ENCODE measurements at regions not wholly inside any gene's neighbourhood (a gene's known extent, or its start where the extent isn't known, plus 50 kb on each side); places are given as distances from the start of the nearest gene placed in this dataset.

DNA sequence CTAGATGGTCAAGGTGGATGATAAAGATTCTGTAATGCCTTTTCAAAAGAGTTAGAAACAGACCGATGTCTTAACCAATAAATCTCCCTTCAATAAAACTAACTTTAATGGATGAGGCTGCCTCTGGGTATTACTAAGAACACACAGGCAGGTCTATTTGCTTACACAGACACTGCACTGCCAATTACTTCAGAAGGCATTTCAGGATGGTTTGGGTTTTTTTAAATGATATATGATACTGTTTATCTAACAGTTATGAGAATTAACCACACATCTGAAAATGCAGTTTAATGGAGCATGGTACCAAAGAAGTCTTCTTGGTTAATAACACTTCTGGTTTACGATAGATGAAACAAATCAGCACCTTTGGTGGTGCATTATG lies 367.9 kb upstream of the GRAMD2B start:
- TF ChIP-seq TEAD4 (IDR thresholded peaks at IDR 0.05) (no peak), TCF12 (IDR thresholded peaks at IDR 0.05; ENCODE audit: low read depth) (no peak), TAF1 (IDR thresholded peaks at IDR 0.05; ENCODE audit: low read depth) (no peak)
- TF ChIP-seq, protein P1, sequence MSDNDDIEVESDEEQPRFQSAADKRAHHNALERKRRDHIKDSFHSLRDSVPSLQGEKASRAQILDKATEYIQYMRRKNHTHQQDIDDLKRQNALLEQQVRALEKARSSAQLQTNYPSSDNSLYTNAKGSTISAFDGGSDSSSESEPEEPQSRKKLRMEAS (IDR thresholded peaks at IDR 0.05): no peak

DNA sequence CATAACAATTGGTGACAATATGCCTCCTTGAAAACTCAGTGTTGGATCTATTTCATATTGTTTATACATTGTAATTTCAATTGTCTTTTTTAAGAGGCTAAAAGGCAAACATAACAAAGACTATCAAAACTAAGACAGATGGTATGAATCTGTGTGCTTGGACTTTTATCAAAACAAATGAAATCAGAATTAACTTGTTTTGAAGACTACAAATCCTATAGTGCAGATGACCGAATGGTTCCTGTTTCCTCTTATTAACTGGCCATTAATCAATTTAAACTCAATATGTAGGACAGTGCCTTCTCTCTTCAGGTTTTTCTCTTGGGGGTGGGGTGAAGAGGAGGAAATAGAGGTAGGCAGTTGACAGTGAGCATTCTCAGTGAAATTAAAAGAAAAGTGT lies 366.9 kb upstream of the GRAMD2B start:
- TF ChIP-seq CREB1 (IDR thresholded peaks at IDR 0.05; ENCODE audit: low read depth): no peak
- no peak for TF ChIP-seq TCF12 (IDR thresholded peaks at IDR 0.05; ENCODE audit: low read depth)
- no peak for TF ChIP-seq RAD21 (IDR thresholded peaks at IDR 0.05; ENCODE audit: low read depth)
- no peak for TF ChIP-seq EGR1 (IDR thresholded peaks at IDR 0.05)
- TF ChIP-seq NFIC (IDR thresholded peaks at IDR 0.05): no peak
- no peak for TF ChIP-seq CEBPB (IDR thresholded peaks at IDR 0.05)
- TF ChIP-seq, protein P1 (IDR thresholded peaks at IDR 0.05): no peak
- TF ChIP-seq, protein P2, sequence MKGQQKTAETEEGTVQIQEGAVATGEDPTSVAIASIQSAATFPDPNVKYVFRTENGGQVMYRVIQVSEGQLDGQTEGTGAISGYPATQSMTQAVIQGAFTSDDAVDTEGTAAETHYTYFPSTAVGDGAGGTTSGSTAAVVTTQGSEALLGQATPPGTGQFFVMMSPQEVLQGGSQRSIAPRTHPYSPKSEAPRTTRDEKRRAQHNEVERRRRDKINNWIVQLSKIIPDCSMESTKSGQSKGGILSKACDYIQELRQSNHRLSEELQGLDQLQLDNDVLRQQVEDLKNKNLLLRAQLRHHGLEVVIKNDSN (IDR thresholded peaks at IDR 0.05): no peak
- no peak for TF ChIP-seq FOXM1 (IDR thresholded peaks at IDR 0.05; ENCODE audit: borderline replicate concordance, low read depth)
- TF ChIP-seq, protein P3, sequence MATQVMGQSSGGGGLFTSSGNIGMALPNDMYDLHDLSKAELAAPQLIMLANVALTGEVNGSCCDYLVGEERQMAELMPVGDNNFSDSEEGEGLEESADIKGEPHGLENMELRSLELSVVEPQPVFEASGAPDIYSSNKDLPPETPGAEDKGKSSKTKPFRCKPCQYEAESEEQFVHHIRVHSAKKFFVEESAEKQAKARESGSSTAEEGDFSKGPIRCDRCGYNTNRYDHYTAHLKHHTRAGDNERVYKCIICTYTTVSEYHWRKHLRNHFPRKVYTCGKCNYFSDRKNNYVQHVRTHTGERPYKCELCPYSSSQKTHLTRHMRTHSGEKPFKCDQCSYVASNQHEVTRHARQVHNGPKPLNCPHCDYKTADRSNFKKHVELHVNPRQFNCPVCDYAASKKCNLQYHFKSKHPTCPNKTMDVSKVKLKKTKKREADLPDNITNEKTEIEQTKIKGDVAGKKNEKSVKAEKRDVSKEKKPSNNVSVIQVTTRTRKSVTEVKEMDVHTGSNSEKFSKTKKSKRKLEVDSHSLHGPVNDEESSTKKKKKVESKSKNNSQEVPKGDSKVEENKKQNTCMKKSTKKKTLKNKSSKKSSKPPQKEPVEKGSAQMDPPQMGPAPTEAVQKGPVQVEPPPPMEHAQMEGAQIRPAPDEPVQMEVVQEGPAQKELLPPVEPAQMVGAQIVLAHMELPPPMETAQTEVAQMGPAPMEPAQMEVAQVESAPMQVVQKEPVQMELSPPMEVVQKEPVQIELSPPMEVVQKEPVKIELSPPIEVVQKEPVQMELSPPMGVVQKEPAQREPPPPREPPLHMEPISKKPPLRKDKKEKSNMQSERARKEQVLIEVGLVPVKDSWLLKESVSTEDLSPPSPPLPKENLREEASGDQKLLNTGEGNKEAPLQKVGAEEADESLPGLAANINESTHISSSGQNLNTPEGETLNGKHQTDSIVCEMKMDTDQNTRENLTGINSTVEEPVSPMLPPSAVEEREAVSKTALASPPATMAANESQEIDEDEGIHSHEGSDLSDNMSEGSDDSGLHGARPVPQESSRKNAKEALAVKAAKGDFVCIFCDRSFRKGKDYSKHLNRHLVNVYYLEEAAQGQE (IDR thresholded peaks at IDR 0.05; ENCODE audit: low read depth): no peak
- no peak for TF ChIP-seq TAF1 (IDR thresholded peaks at IDR 0.05; ENCODE audit: low read depth)

DNA sequence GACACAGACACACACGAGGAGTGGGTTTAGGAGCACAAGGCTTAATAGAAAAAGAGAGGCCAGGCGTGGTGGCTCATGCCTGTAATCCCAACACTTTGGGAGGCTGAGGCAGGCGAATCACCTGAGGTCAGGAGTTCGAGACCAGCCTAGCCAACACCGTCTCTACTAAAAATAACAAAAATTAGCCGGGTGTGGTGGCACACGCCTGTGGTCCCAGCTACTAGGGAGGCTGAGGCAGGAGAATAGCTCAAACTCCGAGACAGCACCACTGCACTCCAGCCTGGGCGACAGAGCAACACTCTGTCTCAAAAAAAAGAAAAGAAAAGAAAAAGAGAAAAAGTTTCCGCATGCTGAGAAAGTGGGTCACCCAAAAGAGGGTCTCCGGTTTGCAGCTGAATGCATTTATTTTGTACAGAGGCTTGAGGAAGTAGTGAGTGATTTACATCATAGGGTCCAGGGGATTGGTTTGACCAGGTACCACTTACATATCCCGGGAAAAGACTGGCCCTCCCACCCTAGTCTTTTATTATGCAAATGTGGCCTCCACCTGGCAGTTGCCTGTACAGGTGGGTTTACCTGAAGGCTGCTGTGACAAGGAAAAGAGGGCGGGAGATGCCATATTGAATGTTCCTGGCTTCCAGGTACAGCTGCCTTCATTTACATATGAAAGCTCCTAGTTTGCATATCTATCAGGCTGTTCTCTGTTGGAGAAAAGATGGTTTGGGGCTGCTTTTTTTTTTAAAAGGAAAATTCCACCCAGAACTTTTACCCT lies 366.2 kb upstream of the GRAMD2B start:
- TF ChIP-seq, protein P3 (IDR thresholded peaks at IDR 0.05; ENCODE audit: low read depth): no peak
- TF ChIP-seq CEBPB (IDR thresholded peaks at IDR 0.05): no peak
- no peak for TF ChIP-seq TCF12 (IDR thresholded peaks at IDR 0.05; ENCODE audit: low read depth)
- TF ChIP-seq, protein P1 (IDR thresholded peaks at IDR 0.05): no peak
- no peak for TF ChIP-seq YY1 (IDR thresholded peaks at IDR 0.05; ENCODE audit: low read depth)
- no peak for TF ChIP-seq EGR1 (IDR thresholded peaks at IDR 0.05)
- TF ChIP-seq TEAD4 (IDR thresholded peaks at IDR 0.05): no peak
- no peak for TF ChIP-seq CREB1 (IDR thresholded peaks at IDR 0.05; ENCODE audit: low read depth)
- TF ChIP-seq, protein P2 (IDR thresholded peaks at IDR 0.05): no peak
- no peak for TF ChIP-seq FOXM1 (IDR thresholded peaks at IDR 0.05; ENCODE audit: borderline replicate concordance, low read depth)

DNA sequence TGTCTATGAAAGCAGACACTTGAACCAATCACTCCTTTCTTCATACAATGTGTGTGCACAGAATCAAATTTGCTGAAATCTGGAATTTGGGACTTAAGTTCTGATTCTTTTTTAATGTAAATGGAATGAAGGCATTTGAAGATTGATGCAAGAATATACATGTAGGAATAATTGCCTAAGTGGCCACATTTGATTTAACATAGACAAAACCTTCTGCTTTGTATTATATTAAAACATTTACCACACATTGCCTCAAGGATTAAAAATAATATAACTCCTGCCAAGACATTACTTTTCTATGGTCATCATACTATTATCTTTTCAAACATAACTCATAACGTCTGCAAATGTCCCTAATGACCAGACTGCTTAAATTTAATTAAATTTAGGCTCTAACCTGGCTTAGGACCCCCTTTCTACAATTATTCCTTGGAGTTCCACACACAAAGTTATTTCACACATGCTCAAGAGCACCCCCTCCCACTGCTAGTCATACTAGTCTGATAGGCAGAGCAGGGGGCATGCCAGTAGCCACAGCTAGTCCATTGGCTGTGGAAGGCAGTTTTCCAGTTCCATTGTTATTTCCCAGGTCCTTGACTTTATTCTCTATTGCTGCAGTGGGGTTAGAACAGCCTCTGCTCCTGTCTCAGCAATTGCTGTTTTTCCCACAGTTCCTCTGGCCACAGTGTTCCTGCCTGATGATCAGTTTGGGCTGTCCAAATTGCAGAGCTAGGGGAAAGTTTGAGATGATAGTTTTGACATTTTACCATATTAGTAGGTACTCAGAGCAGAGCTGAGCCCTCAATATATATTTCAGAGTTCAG lies 360.6 kb upstream of the GRAMD2B start:
- no peak for TF ChIP-seq FOXM1 (IDR thresholded peaks at IDR 0.05; ENCODE audit: borderline replicate concordance, low read depth)

DNA sequence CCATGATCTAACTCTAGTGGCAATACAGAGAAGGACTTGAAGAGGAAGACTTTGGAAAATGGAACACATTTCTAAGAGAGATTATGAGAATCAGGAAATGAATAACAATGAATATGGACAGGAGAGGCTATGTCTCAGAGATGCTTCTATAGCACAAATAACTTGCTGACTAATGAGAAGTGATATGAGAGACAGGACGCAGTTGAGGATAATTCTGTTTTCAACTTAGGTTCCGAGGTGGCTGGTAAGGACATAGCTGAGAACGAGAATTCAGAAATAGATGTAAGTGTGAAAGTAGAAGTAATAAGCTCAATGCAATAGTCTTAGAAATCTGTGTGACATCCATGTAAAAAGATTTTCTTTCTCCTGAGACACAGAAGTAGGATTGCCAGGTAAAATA lies 358.1 kb upstream of the GRAMD2B start:
- no peak for TF ChIP-seq TAF1 (IDR thresholded peaks at IDR 0.05; ENCODE audit: low read depth)
- TF ChIP-seq, protein P3 (IDR thresholded peaks at IDR 0.05; ENCODE audit: low read depth): no peak
- no peak for TF ChIP-seq TEAD4 (IDR thresholded peaks at IDR 0.05)
- TF ChIP-seq NFIC (IDR thresholded peaks at IDR 0.05): no peak
- TF ChIP-seq TCF12 (IDR thresholded peaks at IDR 0.05; ENCODE audit: low read depth): no peak
- no peak for TF ChIP-seq EGR1 (IDR thresholded peaks at IDR 0.05)
- TF ChIP-seq ZBTB7A (IDR thresholded peaks at IDR 0.05; ENCODE audit: low read depth): no peak
- no peak for TF ChIP-seq CEBPB (IDR thresholded peaks at IDR 0.05)
- no peak for TF ChIP-seq RAD21 (IDR thresholded peaks at IDR 0.05; ENCODE audit: low read depth)
- TF ChIP-seq, protein P1 (IDR thresholded peaks at IDR 0.05): no peak
- no peak for TF ChIP-seq YY1 (IDR thresholded peaks at IDR 0.05; ENCODE audit: low read depth)
- TF ChIP-seq, protein P2 (IDR thresholded peaks at IDR 0.05): no peak
